Body of pancreas (tissue), 4 donors: ENCODE measurements at regions not wholly inside any gene's neighbourhood (a gene's known extent, or its start where the extent isn't known, plus 50 kb on each side); places are given as distances from the start of the nearest gene placed in this dataset.

Source experiments
- ATAC-seq: fragments of 150-250 bp; one replicate; pipeline ENCODE4 v1.9.1; 2016
- DNase-seq, 4 donors: peaks; one replicate each; pipeline ENCODE4 v3.0.0-alpha.2; 2019
- H3K27ac ChIP-seq, 4 donors: fragments of 200-600 bp; sonication (generic); 1 replicate in 3 of 4; 2 replicates in 1 of 4; pipeline versions ENCODE4 v1.5.1 to v1.6.1; 2016 to 2019; ENCODE audit warnings: mild to moderate bottlenecking in 1 of 4, mixed read lengths in 1 of 4, moderate library complexity in 1 of 4
- H3K27me3 ChIP-seq, 2 donors: fragments of 200-600 bp; sonication (generic); one replicate each; pipeline ENCODE4 v1.6.0; 2016; ENCODE audit warnings: mild to moderate bottlenecking in 1 of 2
- H3K36me3 ChIP-seq, 2 donors: fragments of 200-600 bp; sonication (generic); replicated peaks in 1 of 2; 2 replicates each; pipeline ENCODE4 v1.5.1; 2016; ENCODE audit warnings: low read depth in 2 of 2; ENCODE audit not compliant: insufficient read depth in 1 of 2
- H3K4me1 ChIP-seq: fragments of 200-600 bp; sonication (generic); one replicate; pipeline ENCODE4 v1.6.0; 2016
- H3K4me3 ChIP-seq, 2 donors: fragments of 200-600 bp; sonication (generic); 1 replicate in 1 of 2; 2 replicates in 1 of 2; pipeline ENCODE4 v1.5.1; 2016 to 2019
- H3K9me3 ChIP-seq, 3 donors: fragments of 200-600 bp; sonication (generic); 1 replicate in 2 of 3; 2 replicates in 1 of 3; pipeline ENCODE4 v1.5.1; 2016
- POLR2A ChIP-seq, 3 donors: fragments of 450-650 bp; IDR thresholded peaks; one replicate each; pipeline ENCODE4 v1.6.1; 2016; ENCODE audit warnings: antibody characterized with exemption in 3 of 3, mild to moderate bottlenecking in 2 of 3
- whole genome bisulfite sequencing, 2 donors: methylation state at CpG; one replicate each; pipeline ENCODE4 v1.1.5; 2017; 5-methylcytosine and 5-hydroxymethylcytosine counted together
- intact Hi-C: fragments of 100-400 bp; cut with DNase I; formaldehyde crosslinking; loops from one replicate; pipeline ENCODE4 v1.15.1; 2023
- TF ChIP-seq, protein P1 (sequence below), 7 experiments: fragments of 450-650 bp in 4 of 7; fragments of 200-600 bp in 3 of 7; sonication (generic) in 3 of 7; IDR thresholded peaks; one replicate each; pipeline ENCODE4 v1.5.1; 2016 to 2019; ENCODE audit warnings: antibody characterized with exemption in 7 of 7

DNA sequence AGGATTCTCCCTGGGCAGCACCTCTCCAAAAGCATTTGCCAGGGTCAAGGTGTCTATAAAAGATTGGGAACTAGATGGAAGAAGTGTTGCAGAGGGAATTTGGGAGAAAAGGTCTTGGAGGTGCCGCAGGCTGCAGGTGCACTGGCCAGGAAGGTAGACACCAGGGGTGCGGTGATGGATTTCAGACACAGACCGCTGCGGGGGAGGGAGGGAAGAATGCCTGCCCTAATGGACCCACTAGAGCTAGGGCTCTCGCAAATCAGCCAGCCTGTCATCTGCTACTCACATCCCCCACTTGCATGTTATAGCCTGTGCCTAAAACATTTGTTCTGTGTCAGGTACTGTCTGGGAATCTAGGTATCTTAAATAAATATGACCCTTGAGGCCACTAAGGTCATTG is 193.6 kb upstream of the SLC24A3 start:
- DNase-seq (no peak), ATAC-seq (no peak)
- WGBS, 2 donors = 60 to 70% methylated on average over 5 of the region's 5 CpGs
- no peak overlapping the region for H3K4me3 ChIP-seq
- no peaks in the 10 kb centered on the region for H3K9me3 ChIP-seq
- H3K27me3 ChIP-seq = no peaks in the 10 kb centered on the region
- no peaks in the 10 kb centered on the region for H3K4me1 ChIP-seq
- TF ChIP-seq POLR2A (IDR thresholded peaks at IDR 0.05) = no peak
- TF ChIP-seq, protein P1, sequence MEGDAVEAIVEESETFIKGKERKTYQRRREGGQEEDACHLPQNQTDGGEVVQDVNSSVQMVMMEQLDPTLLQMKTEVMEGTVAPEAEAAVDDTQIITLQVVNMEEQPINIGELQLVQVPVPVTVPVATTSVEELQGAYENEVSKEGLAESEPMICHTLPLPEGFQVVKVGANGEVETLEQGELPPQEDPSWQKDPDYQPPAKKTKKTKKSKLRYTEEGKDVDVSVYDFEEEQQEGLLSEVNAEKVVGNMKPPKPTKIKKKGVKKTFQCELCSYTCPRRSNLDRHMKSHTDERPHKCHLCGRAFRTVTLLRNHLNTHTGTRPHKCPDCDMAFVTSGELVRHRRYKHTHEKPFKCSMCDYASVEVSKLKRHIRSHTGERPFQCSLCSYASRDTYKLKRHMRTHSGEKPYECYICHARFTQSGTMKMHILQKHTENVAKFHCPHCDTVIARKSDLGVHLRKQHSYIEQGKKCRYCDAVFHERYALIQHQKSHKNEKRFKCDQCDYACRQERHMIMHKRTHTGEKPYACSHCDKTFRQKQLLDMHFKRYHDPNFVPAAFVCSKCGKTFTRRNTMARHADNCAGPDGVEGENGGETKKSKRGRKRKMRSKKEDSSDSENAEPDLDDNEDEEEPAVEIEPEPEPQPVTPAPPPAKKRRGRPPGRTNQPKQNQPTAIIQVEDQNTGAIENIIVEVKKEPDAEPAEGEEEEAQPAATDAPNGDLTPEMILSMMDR (IDR thresholded peaks at IDR 0.05) = no peak
- no peak overlapping the region for H3K27ac ChIP-seq
- intact Hi-C loops = no loop called here
- H3K36me3 ChIP-seq = no peaks in the 10 kb centered on the region

DNA sequence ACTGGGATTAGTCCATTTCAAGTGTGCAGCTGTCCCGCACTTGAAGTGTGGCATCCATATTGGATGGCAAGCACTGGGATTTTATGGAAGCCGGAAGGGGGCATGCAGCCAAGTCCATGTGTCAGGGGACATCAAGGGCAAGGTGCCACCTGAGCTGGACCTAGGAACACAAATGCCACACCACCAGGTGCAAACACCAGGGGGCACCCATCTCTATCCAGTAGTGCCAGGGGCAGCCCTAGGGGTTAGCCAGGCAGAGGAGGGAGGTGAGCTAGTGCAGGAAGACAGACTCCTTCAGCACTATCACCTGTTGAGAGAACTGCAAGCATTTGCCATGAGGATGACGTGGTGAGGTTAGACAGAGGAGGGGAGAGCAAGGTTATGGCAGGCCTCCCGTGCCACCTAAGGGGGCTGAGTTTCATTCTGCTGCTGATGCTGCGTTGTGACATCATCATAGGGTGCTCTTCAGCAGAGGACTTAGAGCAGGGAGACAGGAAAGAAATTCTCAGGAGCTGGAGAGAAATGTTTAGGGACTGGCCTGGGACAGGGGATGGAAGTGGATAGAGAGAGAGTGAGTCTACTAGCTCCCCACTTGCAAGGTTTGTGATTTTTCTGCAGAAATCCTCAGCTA is 192.6 kb upstream of the SLC24A3 start:
- Histone ChIP-seq H3K36me3 (no peaks in the 10 kb centered on the region), H3K27me3 (no peaks in the 10 kb centered on the region), H3K9me3 (no peaks in the 10 kb centered on the region), H3K4me1 (no peaks in the 10 kb centered on the region), H3K27ac (no peak overlapping the region), H3K4me3 (no peak overlapping the region)
- WGBS, 2 donors = 82 to 85% methylated on average over 5 of the region's 5 CpGs
- TF ChIP-seq POLR2A (IDR thresholded peaks at IDR 0.05) = no peak
- TF ChIP-seq, protein P1 (IDR thresholded peaks at IDR 0.05) = no peak
- intact Hi-C loops = no loop called here
- no peak for ATAC-seq
- no peak for DNase-seq

DNA sequence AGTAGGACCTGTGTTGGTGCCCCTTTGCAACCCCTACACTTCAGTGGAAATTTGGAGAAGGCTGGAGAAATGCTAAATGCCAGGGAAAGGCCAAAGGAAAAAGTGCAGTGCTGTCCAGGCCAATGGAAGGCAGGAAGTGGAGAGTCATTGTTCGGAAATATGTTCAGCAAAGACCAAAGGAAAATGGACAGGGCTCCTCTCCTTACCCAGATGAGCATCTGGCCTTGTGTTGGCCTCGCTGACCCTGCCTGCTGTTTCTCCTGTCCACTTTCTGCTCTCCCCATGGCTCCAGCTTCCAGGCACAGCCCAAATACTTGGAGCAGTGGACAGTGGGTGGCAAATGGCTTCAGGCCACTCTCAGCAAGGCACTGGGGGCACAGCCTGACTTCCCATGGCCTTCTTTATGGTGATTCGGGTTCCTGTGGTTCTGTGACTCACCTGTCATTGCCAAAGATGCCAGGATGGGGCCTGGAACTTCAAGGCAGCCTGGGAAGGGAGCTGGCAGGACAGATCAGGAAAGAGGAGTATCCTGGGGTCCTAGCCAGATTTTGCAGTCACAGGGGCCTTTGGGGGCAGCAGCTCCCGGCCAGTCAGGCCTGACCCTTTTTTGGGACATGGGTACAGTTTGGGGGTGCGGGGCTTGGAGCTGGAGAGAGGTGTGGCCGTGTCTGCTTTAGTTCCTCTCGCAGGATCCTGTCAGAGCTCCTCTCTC is 190.9 kb upstream of the SLC24A3 start:
- Histone ChIP-seq H3K27me3 (no peaks in the 10 kb centered on the region), H3K4me1 (no peaks in the 10 kb centered on the region), H3K4me3 (no peak overlapping the region), H3K27ac (no peak overlapping the region), H3K9me3 (no peaks in the 10 kb centered on the region), H3K36me3 (no peaks in the 10 kb centered on the region)
- 66 to 76% methylated on average over 6 to 7 of the region's 7 CpGs for WGBS, 2 donors
- DNase-seq (no peak), ATAC-seq (no peak)
- intact Hi-C loops = no loop called here
- no peak for TF ChIP-seq POLR2A (IDR thresholded peaks at IDR 0.05)
- TF ChIP-seq, protein P1 (IDR thresholded peaks at IDR 0.05) = no peak

DNA sequence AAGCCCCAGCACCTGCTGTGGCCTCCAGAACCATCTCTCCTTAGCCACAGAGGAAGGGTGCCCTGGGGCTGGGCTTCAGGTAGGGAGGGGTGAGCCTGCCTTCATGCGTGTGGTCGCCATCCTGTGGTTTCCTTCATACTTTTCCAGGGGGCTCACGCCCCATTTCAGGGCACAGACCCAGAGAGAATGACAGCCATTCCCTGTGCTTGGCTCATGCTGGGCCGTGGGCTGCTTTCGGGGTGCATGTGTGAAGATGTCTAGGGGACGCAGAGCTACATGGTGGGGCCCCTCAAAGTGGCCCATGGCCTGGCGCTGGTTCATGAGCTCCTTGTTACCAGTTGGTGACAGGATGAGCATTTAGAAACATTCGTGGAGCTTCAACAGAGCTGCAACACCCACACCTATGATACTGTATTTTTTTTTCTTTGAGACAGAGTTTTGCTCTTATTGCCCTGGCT is 190.3 kb upstream of the SLC24A3 start:
- Histone ChIP-seq H3K4me3 (no peak overlapping the region), H3K36me3 (no peaks in the 10 kb centered on the region), H3K27ac (no peak overlapping the region), H3K9me3 (no peaks in the 10 kb centered on the region), H3K4me1 (no peaks in the 10 kb centered on the region), H3K27me3 (no peaks in the 10 kb centered on the region)
- 66 to 70% methylated on average over 6 to 8 of the region's 8 CpGs for WGBS, 2 donors
- DNase-seq = no peak
- no peak for ATAC-seq
- TF ChIP-seq, protein P1 (IDR thresholded peaks at IDR 0.05) = no peak
- no peak for TF ChIP-seq POLR2A (IDR thresholded peaks at IDR 0.05)
- intact Hi-C loops = no loop called here
